ENCODE measurements at regions not wholly inside any gene's neighbourhood (a gene's known extent, or its start where the extent isn't known, plus 50 kb on each side); places are given as distances from the start of the nearest gene placed in this dataset.

- H3K27me3 ChIP-seq (replicated peaks; ENCODE audit: insufficient read depth) = no peaks in the 10 kb centered on the region
- TF ChIP-seq, protein P1, sequence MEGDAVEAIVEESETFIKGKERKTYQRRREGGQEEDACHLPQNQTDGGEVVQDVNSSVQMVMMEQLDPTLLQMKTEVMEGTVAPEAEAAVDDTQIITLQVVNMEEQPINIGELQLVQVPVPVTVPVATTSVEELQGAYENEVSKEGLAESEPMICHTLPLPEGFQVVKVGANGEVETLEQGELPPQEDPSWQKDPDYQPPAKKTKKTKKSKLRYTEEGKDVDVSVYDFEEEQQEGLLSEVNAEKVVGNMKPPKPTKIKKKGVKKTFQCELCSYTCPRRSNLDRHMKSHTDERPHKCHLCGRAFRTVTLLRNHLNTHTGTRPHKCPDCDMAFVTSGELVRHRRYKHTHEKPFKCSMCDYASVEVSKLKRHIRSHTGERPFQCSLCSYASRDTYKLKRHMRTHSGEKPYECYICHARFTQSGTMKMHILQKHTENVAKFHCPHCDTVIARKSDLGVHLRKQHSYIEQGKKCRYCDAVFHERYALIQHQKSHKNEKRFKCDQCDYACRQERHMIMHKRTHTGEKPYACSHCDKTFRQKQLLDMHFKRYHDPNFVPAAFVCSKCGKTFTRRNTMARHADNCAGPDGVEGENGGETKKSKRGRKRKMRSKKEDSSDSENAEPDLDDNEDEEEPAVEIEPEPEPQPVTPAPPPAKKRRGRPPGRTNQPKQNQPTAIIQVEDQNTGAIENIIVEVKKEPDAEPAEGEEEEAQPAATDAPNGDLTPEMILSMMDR (IDR thresholded peaks at IDR 0.05) = no peak
- ATAC-seq (ENCODE audit: insufficient number of reproducible peaks, low FRiP score, low read depth) (no peak), DNase-seq (ENCODE audit: low spot score) (no peak)
- H3K4me3 ChIP-seq = no peak overlapping the region
- H3K36me3 ChIP-seq = no peaks in the 10 kb centered on the region
- H3K4me1 ChIP-seq (ENCODE audit: control insufficient read depth in 1 of 2, low read depth in 2 of 2) = no peaks in the 10 kb centered on the region
- no peaks in the 10 kb centered on the region for H3K9me3 ChIP-seq
- no peak overlapping the region for H3K27ac ChIP-seq
Observed at GRCh38 chr4:138327338-138327737, 85.2 kb upstream of the SLC7A11 start.

GRCh38 chr4:138320831-138321230 lies 78.7 kb upstream of the SLC7A11 start:
- DNase-seq (ENCODE audit: low spot score) (no peak), ATAC-seq (ENCODE audit: insufficient number of reproducible peaks, low FRiP score, low read depth) (no peak)
- no peaks in the 10 kb centered on the region for H3K4me1 ChIP-seq (ENCODE audit: control insufficient read depth in 1 of 2, low read depth in 2 of 2)
- H3K27ac ChIP-seq = no peak overlapping the region
- no peaks in the 10 kb centered on the region for H3K27me3 ChIP-seq (replicated peaks; ENCODE audit: insufficient read depth)
- H3K9me3 ChIP-seq = no peaks in the 10 kb centered on the region
- no peaks in the 10 kb centered on the region for H3K36me3 ChIP-seq
- TF ChIP-seq, protein P1 (IDR thresholded peaks at IDR 0.05) = no peak
- no peak overlapping the region for H3K4me3 ChIP-seq

DNA sequence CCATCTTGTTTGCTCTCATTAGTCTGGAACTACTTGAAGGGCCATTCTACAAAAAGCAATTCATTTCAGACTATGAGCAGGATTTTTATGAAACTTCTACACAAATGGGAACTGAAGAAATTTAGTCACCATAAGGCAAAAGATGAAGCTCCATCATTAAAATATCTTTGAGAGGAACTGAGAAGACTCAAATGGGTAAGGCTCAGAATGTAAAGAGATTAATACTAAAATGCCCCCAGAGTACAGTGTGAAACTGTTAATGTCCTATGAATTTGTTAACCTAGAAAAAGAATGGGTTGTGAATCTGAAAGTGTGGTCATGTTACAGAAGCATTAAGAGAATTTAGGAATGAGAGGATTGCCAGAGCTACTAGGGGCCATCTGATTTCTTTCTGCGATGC lies 77.9 kb upstream of the SLC7A11 start:
- H3K27me3 ChIP-seq (replicated peaks; ENCODE audit: insufficient read depth) = no peaks in the 10 kb centered on the region
- TF ChIP-seq, protein P1 (IDR thresholded peaks at IDR 0.05) = no peak

GRCh38 chr4:138317175-138317748 lies 75.1 kb upstream of the SLC7A11 start:
- no peaks in the 10 kb centered on the region for H3K4me1 ChIP-seq (ENCODE audit: control insufficient read depth in 1 of 2, low read depth in 2 of 2)
- H3K4me3 ChIP-seq = no peak overlapping the region
- H3K27me3 ChIP-seq (replicated peaks; ENCODE audit: insufficient read depth) = no peaks in the 10 kb centered on the region
- no peaks in the 10 kb centered on the region for H3K36me3 ChIP-seq
- no peak for ATAC-seq (ENCODE audit: insufficient number of reproducible peaks, low FRiP score, low read depth)
- no peak for DNase-seq (ENCODE audit: low spot score)
- TF ChIP-seq, protein P1 (IDR thresholded peaks at IDR 0.05) = no peak
- H3K9me3 ChIP-seq = no peaks in the 10 kb centered on the region
- no peak overlapping the region for H3K27ac ChIP-seq

More for the DNA sequence above, 77.9 kb upstream of the SLC7A11 start:
- no peak for ATAC-seq (ENCODE audit: insufficient number of reproducible peaks, low FRiP score, low read depth)
- no peak for DNase-seq (ENCODE audit: low spot score)
- no peaks in the 10 kb centered on the region for H3K9me3 ChIP-seq
- no peaks in the 10 kb centered on the region for H3K36me3 ChIP-seq
- no peaks in the 10 kb centered on the region for H3K4me1 ChIP-seq (ENCODE audit: control insufficient read depth in 1 of 2, low read depth in 2 of 2)
- no peak overlapping the region for H3K4me3 ChIP-seq
- H3K27ac ChIP-seq = no peak overlapping the region

DNA sequence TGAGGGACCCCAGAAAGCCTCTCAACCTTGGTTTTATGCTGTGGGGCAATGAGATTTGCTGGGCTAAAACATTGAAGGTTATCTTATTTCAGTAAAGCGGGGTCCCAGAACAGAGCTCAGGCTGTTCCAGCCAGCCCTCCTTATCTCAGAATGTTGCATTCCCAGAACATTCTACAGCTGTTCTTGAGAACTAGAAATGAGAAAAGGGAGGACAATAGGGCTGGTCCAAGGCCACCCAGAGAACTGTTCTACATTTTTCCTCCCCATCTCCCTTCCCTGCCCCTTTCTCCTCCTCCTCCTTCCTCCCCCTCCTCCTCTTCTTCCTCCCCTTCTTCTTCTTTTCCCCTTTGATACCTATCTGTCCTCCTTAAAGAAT lies 70.4 kb upstream of the SLC7A11 start:
- ATAC-seq (ENCODE audit: insufficient number of reproducible peaks, low FRiP score, low read depth) (no peak), DNase-seq (ENCODE audit: low spot score) (no peak)
- TF ChIP-seq, protein P1 (IDR thresholded peaks at IDR 0.05) = no peak
- Histone ChIP-seq H3K9me3 (no peaks in the 10 kb centered on the region), H3K36me3 (no peaks in the 10 kb centered on the region), H3K27ac (no peak overlapping the region), H3K4me1 (ENCODE audit: control insufficient read depth in 1 of 2, low read depth in 2 of 2) (no peaks in the 10 kb centered on the region), H3K27me3 (replicated peaks; ENCODE audit: insufficient read depth) (no peaks in the 10 kb centered on the region), H3K4me3 (no peak overlapping the region)
